Astrocyte (in vitro differentiated cells and primary cell): ENCODE measurements at regions not wholly inside any gene's neighbourhood (a gene's known extent, or its start where the extent isn't known, plus 50 kb on each side); places are given as distances from the start of the nearest gene placed in this dataset.
"Not testable (repeated sequence)": the region's sequence is repeated elsewhere in the genome, so short reads cannot be mapped to it uniquely, and the experiment has no call there.

Experiments used
- DNase-seq: peaks from one replicate; pipeline ENCODE4 v3.0.0-alpha.2; 2010; ENCODE audit warnings: low read depth
- FAIRE-seq: peaks from 2 replicates; lab custom pipeline; 2011; peaks lifted over from hg19 to GRCh38; lab: Jason Lieb, UNC
- H2AFZ ChIP-seq: 2 replicates; pipeline ENCODE4 v1.6.0; 2012; ENCODE audit warnings: low read depth, low read length, inconsistent platforms
- H3K27ac ChIP-seq: 2 replicates; pipeline ENCODE4 v1.5.1; 2011; ENCODE audit warnings: low read depth, low read length, inconsistent platforms
- H3K27me3 ChIP-seq: 2 replicates; pipeline ENCODE4 v1.6.0; 2011; ENCODE audit warnings: low read length, inconsistent platforms; ENCODE audit not compliant: insufficient read depth
- H3K36me3 ChIP-seq: 2 replicates; pipeline ENCODE4 v1.5.1; 2011; ENCODE audit warnings: low read length, inconsistent platforms; ENCODE audit not compliant: insufficient read depth
- H3K4me1 ChIP-seq: 2 replicates; pipeline ENCODE4 v1.5.1; 2011; ENCODE audit warnings: low read length, inconsistent platforms; ENCODE audit not compliant: insufficient read depth
- H3K4me2 ChIP-seq: 2 replicates; pipeline ENCODE4 v1.6.0; 2012; ENCODE audit warnings: low read length, inconsistent platforms
- H3K4me3 ChIP-seq: 2 replicates; pipeline ENCODE4 v1.5.1; 2011; ENCODE audit warnings: low read depth, mild to moderate bottlenecking, low read length, inconsistent platforms; ENCODE audit not compliant: insufficient read depth
- H3K79me2 ChIP-seq: 2 replicates; pipeline ENCODE4 v1.6.0; 2012; ENCODE audit warnings: mild to moderate bottlenecking, low read length, inconsistent platforms; ENCODE audit not compliant: insufficient read depth
- H3K9ac ChIP-seq: 2 replicates; pipeline ENCODE4 v1.6.0; 2012; ENCODE audit warnings: mild to moderate bottlenecking, low read length, inconsistent platforms
- H3K9me3 ChIP-seq: 2 replicates; pipeline ENCODE4 v1.5.1; 2012; ENCODE audit warnings: low read depth, mild to moderate bottlenecking, low read length, inconsistent platforms; ENCODE audit not compliant: insufficient read depth
- H4K20me1 ChIP-seq: 2 replicates; pipeline ENCODE4 v1.6.0; 2012; ENCODE audit warnings: low read length, inconsistent platforms; ENCODE audit not compliant: insufficient read depth
- H3K27ac Mint-ChIP-seq: one replicate; pipeline ENCODE4 v1.8.0; 2021; ENCODE audit warnings: mild to moderate bottlenecking, mixed read lengths; ENCODE audit not compliant: unreplicated experiment
- H3K27me3 Mint-ChIP-seq: one replicate; pipeline ENCODE4 v1.8.0; 2021; ENCODE audit warnings: low read depth, mixed read lengths; ENCODE audit not compliant: unreplicated experiment
- H3K36me3 Mint-ChIP-seq: one replicate; pipeline ENCODE4 v1.8.0; 2021; ENCODE audit warnings: low read depth, mixed read lengths; ENCODE audit not compliant: unreplicated experiment
- H3K4me1 Mint-ChIP-seq: one replicate; pipeline ENCODE4 v1.8.0; 2021; ENCODE audit warnings: low read depth, mixed read lengths; ENCODE audit not compliant: unreplicated experiment
- H3K4me3 Mint-ChIP-seq: one replicate; pipeline ENCODE4 v1.8.0; 2021; ENCODE audit warnings: mild to moderate bottlenecking, moderate library complexity, mixed read lengths; ENCODE audit not compliant: unreplicated experiment
- H3K9me3 Mint-ChIP-seq: one replicate; pipeline ENCODE4 v1.8.0; 2021; ENCODE audit warnings: mild to moderate bottlenecking, mixed read lengths; ENCODE audit not compliant: unreplicated experiment
- EZH2 ChIP-seq: IDR thresholded peaks from 2 replicates; pipeline ENCODE4 v1.6.1; 2012; ENCODE audit warnings: mild to moderate bottlenecking, low read length, inconsistent platforms; ENCODE audit not compliant: insufficient read depth
- TF ChIP-seq, protein P1 (sequence below): IDR thresholded peaks from 2 replicates; pipeline ENCODE4 v1.5.1; 2011; ENCODE audit warnings: low read depth, mild to moderate bottlenecking, inconsistent platforms, low read length, moderate library complexity; ENCODE audit not compliant: insufficient read depth

GRCh38 chr4:189147005-189147929 is 793.4 kb upstream of the FRG1 start:
- no peak overlapping the region for H2AFZ ChIP-seq

DNA sequence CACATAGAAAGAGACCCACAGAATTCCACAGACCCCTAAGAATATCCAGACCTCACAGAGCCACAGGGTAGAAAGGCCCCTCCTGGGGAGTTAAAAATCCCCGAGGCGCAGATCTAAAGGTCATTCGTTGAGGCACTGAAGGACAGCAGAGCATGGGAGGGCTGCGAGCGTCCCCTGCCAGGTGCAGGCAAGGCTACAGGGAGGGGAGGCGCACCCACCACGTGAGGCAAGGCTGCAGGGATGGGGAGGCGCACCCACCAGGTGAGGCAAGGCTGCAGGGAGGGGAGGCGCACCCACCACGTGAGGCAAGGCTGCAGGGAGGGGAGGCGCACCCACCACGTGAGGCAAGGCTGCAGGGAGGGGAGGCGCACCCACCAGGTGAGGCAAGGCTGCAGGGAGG is 785.6 kb upstream of the FRG1 start:
- H3K4me1 ChIP-seq, H4K20me1 ChIP-seq, H3K36me3 ChIP-seq, H3K4me1 Mint-ChIP-seq, H3K27me3 Mint-ChIP-seq, H3K27me3 ChIP-seq, H3K4me2 ChIP-seq, H3K79me2 ChIP-seq, H3K4me3 ChIP-seq, H3K9me3 Mint-ChIP-seq, H3K27ac ChIP-seq, H3K36me3 Mint-ChIP-seq, H2AFZ ChIP-seq, H3K4me3 Mint-ChIP-seq, H3K9ac ChIP-seq, H3K27ac Mint-ChIP-seq, H3K9me3 ChIP-seq, DNase-seq, FAIRE-seq: not testable (repeated sequence)

More at GRCh38 chr4:189147005-189147929, 793.4 kb upstream of the FRG1 start:
- H3K36me3 Mint-ChIP-seq = no peaks in the 10 kb centered on the region
- Histone ChIP-seq H3K4me2 (no peak overlapping the region), H3K36me3 (no peaks in the 10 kb centered on the region), H3K79me2 (no peaks in the 10 kb centered on the region), H4K20me1 (no peaks in the 10 kb centered on the region), H3K9ac (no peak overlapping the region), H3K4me1 (no peaks in the 10 kb centered on the region), H3K9me3 (peaks cover 4% of the 10 kb centered on the region), H3K27me3 (no peaks in the 10 kb centered on the region), H3K4me3 (no peak overlapping the region), H3K27ac (no peak overlapping the region)
- no peak overlapping the region for H3K4me3 Mint-ChIP-seq
- peaks cover 16% of the 10 kb centered on the region for H3K9me3 Mint-ChIP-seq
- DNase-seq (no peak), FAIRE-seq (no peak)
- no peaks in the 10 kb centered on the region for H3K27me3 Mint-ChIP-seq
- H3K27ac Mint-ChIP-seq = no peak overlapping the region
- no peaks in the 10 kb centered on the region for H3K4me1 Mint-ChIP-seq
- TF ChIP-seq, protein P1, sequence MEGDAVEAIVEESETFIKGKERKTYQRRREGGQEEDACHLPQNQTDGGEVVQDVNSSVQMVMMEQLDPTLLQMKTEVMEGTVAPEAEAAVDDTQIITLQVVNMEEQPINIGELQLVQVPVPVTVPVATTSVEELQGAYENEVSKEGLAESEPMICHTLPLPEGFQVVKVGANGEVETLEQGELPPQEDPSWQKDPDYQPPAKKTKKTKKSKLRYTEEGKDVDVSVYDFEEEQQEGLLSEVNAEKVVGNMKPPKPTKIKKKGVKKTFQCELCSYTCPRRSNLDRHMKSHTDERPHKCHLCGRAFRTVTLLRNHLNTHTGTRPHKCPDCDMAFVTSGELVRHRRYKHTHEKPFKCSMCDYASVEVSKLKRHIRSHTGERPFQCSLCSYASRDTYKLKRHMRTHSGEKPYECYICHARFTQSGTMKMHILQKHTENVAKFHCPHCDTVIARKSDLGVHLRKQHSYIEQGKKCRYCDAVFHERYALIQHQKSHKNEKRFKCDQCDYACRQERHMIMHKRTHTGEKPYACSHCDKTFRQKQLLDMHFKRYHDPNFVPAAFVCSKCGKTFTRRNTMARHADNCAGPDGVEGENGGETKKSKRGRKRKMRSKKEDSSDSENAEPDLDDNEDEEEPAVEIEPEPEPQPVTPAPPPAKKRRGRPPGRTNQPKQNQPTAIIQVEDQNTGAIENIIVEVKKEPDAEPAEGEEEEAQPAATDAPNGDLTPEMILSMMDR = no peak
- no peak for TF ChIP-seq EZH2

GRCh38 chr4:189162073-189162789 is 778.4 kb upstream of the FRG1 start:
- TF ChIP-seq EZH2 = no peak
- TF ChIP-seq, protein P1 = no peak
- no peaks in the 10 kb centered on the region for H3K79me2 ChIP-seq
- no peak for FAIRE-seq
- Mint-ChIP-seq H3K4me1 (peaks cover 21% of the 10 kb centered on the region), H3K4me3 (no peak overlapping the region), H3K36me3 (no peaks in the 10 kb centered on the region), H3K27me3 (no peaks in the 10 kb centered on the region), H3K9me3 (peaks cover 3% of the 10 kb centered on the region), H3K27ac (no peak overlapping the region)
- no peak overlapping the region for H3K4me2 ChIP-seq
- H3K36me3 ChIP-seq = no peaks in the 10 kb centered on the region
- no peak overlapping the region for H3K4me3 ChIP-seq
- DNase-seq = no peak
- H3K9me3 ChIP-seq = no peaks in the 10 kb centered on the region
- H4K20me1 ChIP-seq = no peaks in the 10 kb centered on the region
- H3K9ac ChIP-seq = no peak overlapping the region
- H3K27ac ChIP-seq = no peak overlapping the region
- no peak overlapping the region for H2AFZ ChIP-seq
- no peaks in the 10 kb centered on the region for H3K27me3 ChIP-seq
- no peaks in the 10 kb centered on the region for H3K4me1 ChIP-seq
